DMS 273 (cell line): ENCODE measurements at regions not wholly inside any gene's neighbourhood (a gene's known extent, or its start where the extent isn't known, plus 50 kb on each side); places are given as distances from the start of the nearest gene placed in this dataset.
"Not testable (repeated sequence)": the region's sequence is repeated elsewhere in the genome, so short reads cannot be mapped to it uniquely, and the experiment has no call there.

ENCODE experiments used
- DNase-seq: peaks from one replicate; lab custom pipeline; 2025; ENCODE audit not compliant: unreplicated experiment; lab: John Stamatoyannopoulos, UW

- DNase-seq = no peak
Measured at GRCh38 chr2:61632276-61633169, 94.4 kb upstream of the XPO1 start.

DNA sequence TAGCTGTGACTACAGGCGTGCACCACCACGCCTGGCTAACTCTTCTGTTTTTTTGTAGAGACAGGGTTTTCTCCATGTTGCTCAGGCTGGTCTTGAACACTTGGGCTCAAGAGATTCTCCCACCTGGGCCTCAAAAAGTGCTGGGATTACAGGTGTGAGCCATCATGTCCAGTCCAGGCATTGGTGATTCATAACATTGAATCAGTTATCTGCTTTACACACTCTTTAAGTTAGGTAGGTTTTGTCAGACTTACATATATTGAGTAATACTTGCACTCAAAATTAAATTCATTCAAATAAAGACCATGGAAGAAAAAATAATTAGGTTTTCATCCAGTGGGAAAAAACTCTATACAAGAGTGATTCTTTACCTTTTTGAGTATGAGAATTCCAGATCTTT, 93.2 kb upstream of the XPO1 start:
- no peak for DNase-seq

DNA sequence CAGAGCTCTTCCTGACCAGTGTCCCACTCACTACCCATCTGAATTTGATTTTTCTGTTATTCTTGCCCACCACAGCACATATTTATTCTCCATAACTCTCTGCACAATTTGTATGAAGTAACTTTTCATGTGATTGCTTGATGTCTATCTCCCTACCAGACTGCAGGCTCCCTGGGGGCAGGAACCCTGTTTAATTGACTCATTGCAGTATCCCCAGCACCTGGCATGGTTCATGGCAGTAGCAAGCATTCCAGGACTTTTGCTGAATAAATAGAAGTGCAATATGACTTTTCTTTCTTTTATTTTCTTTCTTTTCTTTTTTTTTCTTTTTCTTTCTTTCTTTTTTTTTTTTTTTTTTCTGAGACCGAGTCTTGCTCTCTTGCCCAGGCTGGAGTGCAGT, 88.7 kb upstream of the XPO1 start:
- DNase-seq = no peak

DNA sequence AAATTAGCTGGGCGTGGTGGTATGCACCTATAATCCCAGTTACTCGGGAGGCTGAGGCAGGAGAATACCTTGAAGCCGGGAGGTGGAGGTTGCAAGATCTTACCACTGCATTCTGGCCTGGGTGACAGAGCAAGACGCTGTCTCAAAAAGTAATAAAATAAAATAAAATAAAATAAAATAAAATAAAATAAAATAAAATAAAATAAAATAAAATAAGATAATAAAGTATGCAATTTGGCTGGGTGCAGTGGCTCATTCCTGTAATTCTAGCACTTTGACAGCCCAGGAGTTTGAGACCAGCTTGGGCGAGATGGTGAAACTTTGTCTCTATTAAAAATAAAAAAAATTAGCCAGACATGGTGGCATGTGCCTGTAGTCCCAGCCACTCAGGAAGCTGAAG, 85.6 kb upstream of the XPO1 start:
- no peak for DNase-seq

- peak; percentile 28 for DNase-seq
Measured at GRCh38 chr2:61620244-61621159, 82.3 kb upstream of the XPO1 start.

DNA sequence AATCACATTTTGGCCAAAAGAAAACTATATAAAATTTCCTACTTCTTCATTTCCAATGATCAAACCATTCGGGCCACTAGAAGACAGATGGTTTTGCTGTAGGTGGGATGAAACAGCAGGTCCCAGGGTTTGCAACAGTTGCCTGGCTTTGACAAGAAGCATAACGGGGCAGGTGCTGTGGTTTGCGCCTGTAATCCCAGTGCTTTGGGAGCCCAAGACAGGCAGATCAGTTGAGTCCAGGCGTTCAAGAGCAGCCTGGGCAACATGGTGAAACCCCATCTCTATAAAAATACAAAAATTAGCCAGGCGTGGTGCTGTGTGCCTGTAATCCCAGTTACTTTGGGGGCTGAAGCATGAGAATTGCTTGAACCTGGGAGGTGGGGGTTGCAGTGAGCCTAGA, 81.4 kb upstream of the XPO1 start:
- peak; percentile 25 for DNase-seq

DNA sequence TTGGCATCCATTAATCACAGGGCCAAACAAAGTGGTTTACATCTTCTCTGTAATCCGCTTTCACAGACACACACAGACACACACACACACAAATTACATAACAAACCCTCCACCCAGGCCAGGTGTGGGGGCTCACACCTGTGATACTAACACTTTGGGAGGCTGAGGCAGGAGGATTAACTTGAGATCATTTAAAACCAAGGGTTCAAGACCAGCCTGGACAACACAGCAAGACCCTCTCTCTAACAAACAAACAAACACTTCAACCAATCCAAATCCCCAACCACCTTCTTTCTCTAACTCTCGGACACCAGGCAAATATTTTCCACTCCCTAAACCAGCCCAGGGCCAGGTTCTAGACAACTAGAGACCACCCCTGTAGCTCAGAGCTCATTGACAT, 79.5 kb upstream of the XPO1 start:
- no peak for DNase-seq

- no peak for DNase-seq
Measured at GRCh38 chr2:61605245-61605644, 67.1 kb upstream of the XPO1 start.

- no peak for DNase-seq
Measured at GRCh38 chr2:61604433-61604832, 66.3 kb upstream of the XPO1 start.

DNA sequence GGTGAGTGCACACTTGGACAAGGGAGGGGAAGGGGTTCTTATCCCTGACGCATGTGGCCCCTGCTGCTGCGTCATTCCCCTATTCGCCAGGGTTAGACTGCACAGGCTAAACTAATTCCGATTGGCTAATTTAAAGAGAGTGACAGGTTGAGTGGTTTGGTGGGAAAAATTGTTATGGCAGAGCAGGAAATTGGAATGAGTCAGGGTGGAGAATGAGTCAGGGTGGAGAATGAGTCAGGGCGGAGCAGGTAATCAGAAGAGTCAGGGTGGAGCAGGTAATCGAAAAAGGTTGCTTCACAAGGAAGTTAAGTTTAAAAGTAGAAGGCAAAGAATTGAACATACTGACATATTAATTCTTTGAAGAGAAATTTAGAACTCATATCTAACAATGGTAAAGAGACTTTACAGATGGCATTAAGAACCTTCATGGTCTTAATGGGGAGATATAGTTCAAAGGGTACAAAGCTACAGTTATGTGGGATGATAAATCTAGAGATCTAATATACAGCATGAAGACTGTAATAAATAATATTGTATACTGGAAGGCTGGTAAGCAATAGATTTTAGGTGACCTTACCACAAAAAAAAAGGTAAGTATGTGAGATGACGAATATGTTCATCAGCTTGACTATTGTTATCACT, 60.5 kb upstream of the XPO1 start:
- DNase-seq = not testable (repeated sequence)

DNA sequence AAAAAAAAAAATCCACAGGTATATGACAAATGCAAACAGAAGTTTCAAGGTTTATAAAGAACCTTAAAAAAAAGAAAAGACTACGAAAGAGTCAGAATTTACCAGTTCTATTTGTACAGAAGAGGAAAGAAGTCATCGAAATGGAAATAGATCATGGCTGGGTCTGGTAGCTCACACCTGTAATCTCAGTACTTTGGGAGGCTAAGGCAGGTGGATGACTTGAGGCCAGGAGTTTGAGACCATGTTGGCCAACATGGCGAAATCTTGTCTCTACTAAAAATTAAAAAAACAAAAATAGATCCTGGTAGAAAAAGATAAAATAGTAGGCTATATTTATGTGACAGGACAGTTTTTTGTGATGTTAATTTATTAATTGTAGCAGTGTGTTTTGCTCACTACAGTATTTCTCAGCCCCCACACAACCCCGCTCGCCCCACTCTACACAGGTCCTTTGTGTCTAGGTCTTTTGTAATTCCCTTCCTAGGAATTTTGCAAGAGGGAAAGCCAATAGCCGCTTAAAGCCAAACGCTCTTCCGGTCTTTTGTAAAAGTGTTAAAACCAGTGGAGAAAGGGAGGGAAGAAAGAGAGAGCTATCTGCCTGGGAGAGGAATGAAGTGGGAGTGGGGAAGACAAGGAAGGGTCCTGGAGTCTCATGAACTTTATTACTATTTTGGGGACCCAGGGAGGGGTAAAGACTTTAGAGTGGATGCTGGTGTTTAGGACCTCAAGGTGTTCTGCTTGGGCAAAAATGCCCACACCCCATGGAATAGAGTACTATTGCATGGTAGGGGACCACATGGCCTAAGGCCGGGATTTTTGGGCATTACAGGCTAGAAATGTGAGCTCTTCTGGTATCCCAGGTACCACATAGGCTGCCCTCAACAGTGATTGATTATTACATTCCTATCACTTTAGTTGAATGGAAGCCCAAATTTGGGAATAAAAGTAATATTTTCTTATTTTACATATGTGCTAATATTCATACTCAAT, 59.4 kb upstream of the XPO1 start:
- no peak for DNase-seq

GRCh38 chr2:61594201-61594600, 56.0 kb upstream of the XPO1 start:
- DNase-seq = not testable (repeated sequence)

- DNase-seq = not testable (repeated sequence)
Measured at GRCh38 chr2:61593648-61594047, 55.5 kb upstream of the XPO1 start.

DNA sequence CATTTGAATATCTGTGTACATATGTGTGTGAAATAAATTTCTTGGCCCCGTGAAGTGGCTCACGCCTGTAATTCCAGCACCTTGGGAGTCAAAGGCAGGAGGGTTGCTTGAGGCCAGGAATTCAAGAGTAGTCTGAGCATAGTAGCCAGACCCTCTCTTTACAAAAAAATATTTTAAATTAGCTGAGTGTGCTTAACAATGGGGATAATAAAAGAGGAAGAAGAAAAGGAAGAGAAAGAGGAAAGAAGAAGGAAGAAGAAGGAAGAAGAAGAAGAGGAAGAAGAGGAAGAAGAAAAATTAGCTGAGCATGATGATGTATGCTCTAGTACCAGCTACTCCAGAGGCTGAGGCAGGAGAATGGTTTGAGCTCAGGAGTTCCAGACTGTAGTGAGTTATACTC, 52.1 kb upstream of the XPO1 start:
- DNase-seq = no peak

DNA sequence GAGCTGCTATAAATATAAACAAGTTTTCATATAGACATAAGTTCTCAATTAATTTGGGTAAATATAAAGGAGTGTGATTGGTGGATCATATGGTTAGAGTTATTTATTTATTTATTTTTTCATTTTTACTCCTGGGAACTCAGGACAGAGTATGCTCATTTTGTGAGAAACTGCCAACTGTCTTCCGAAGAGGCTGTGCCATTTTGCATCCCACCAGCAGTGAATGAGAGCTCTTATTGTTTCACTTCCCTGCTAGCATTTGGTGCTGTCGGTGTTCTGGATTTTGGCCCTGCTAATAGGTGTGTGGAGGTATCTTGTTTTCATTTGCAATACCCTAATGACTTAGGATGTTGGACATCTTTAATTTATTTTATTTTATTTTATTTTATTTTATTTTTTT, 50.4 kb upstream of the XPO1 start:
- DNase-seq = no peak
